MM.1S (cell line): ENCODE measurements at regions not wholly inside any gene's neighbourhood (a gene's known extent, or its start where the extent isn't known, plus 50 kb on each side); places are given as distances from the start of the nearest gene placed in this dataset.

ENCODE experiments used
- DNase-seq: peaks from one replicate; pipeline ENCODE4 v3.0.0-alpha.2; 2015
- H2AFZ ChIP-seq: fragments of 300-600 bp; sonication (generic); 2 replicates; pipeline ENCODE4 v1.6.0; 2016; ENCODE audit warnings: antibody characterized with exemption, low read length
- H3F3A ChIP-seq: fragments of 300-600 bp; sonication (generic); 2 replicates; pipeline ENCODE4 v1.6.1; 2016; ENCODE audit warnings: mild to moderate bottlenecking, antibody characterized with exemption, low read length, moderate library complexity, mixed read lengths; ENCODE audit not compliant: insufficient read depth
- H3K27ac ChIP-seq: fragments of 300-600 bp; sonication (generic); 2 replicates; pipeline ENCODE4 v1.5.1; 2016; ENCODE audit warnings: mild to moderate bottlenecking, low read length
- H3K27me3 ChIP-seq: fragments of 300-600 bp; sonication (generic); replicated peaks from 2 replicates; pipeline ENCODE4 v1.6.0; 2016; ENCODE audit warnings: low read length; ENCODE audit not compliant: insufficient read depth
- H3K36me3 ChIP-seq: fragments of 300-600 bp; sonication (generic); replicated peaks from 2 replicates; pipeline ENCODE4 v1.6.1; 2016; ENCODE audit warnings: mild to moderate bottlenecking, low read length, mixed read lengths; ENCODE audit not compliant: insufficient read depth
- H3K4me1 ChIP-seq: fragments of 300-600 bp; sonication (generic); 2 replicates; pipeline ENCODE4 v1.6.1; 2016; ENCODE audit warnings: low read length, mixed read lengths
- H3K4me2 ChIP-seq: fragments of 300-600 bp; sonication (generic); 2 replicates; pipeline ENCODE4 v1.6.0; 2016; ENCODE audit warnings: low read depth, low read length
- H3K4me3 ChIP-seq: fragments of 300-600 bp; sonication (generic); 2 replicates; pipeline ENCODE4 v1.5.1; 2016; ENCODE audit warnings: low read length, mixed read lengths
- H3K79me2 ChIP-seq: fragments of 300-600 bp; sonication (generic); 2 replicates; pipeline ENCODE4 v1.6.1; 2016; ENCODE audit warnings: mixed run types, low read length, mixed read lengths
- H3K9ac ChIP-seq: fragments of 300-600 bp; sonication (generic); 2 replicates; pipeline ENCODE4 v1.6.1; 2016; ENCODE audit warnings: low read length, mixed read lengths
- H3K9me2 ChIP-seq: fragments of 300-600 bp; sonication (generic); replicated peaks from 2 replicates; pipeline ENCODE4 v1.6.1; 2016; ENCODE audit warnings: mild to moderate bottlenecking, low read length, mixed read lengths; ENCODE audit not compliant: insufficient read depth
- H3K9me3 ChIP-seq: fragments of 300-600 bp; sonication (generic); replicated peaks from 2 replicates; pipeline ENCODE4 v1.6.1; 2016; ENCODE audit warnings: mild to moderate bottlenecking, low read length, mixed read lengths; ENCODE audit not compliant: insufficient read depth
- H4K20me1 ChIP-seq: fragments of 300-600 bp; sonication (generic); 2 replicates; pipeline ENCODE4 v1.6.1; 2016; ENCODE audit warnings: mild to moderate bottlenecking, low read length, moderate library complexity, mixed read lengths; ENCODE audit not compliant: insufficient read depth
- CTCF ChIP-seq: fragments of 300-600 bp; sonication (generic); IDR thresholded peaks from 2 replicates; pipeline ENCODE4 v1.5.1; 2016; ENCODE audit warnings: antibody characterized with exemption, low read length, mixed read lengths
- EZH2 ChIP-seq: fragments of 300-600 bp; sonication (generic); optimal IDR thresholded peaks from 2 replicates; pipeline ENCODE3; 2017; ENCODE audit warnings: low read depth, mild to moderate bottlenecking, antibody characterized with exemption, low read length, mixed read lengths
- EZH2phosphoT487 ChIP-seq: fragments of 300-600 bp; sonication (generic); IDR thresholded peaks from 2 replicates; pipeline ENCODE4 v1.6.1; 2018; ENCODE audit warnings: antibody characterized with exemption, low read length

GRCh38 chrX:138492371-138492770, 219.1 kb downstream of the FGF13 start:
- Histone ChIP-seq H3K9ac (no peak overlapping the region), H3K4me2 (no peak overlapping the region), H3K9me2 (no peaks in the 10 kb centered on the region), H3K27ac (no peak overlapping the region), H3K9me3 (no peaks in the 10 kb centered on the region), H3F3A (no peaks in the 10 kb centered on the region), H3K4me1 (no peaks in the 10 kb centered on the region), H3K36me3 (no peaks in the 10 kb centered on the region), H2AFZ (no peak overlapping the region), H3K27me3 (no peaks in the 10 kb centered on the region), H3K79me2 (no peaks in the 10 kb centered on the region), H3K4me3 (no peak overlapping the region), H4K20me1 (no peaks in the 10 kb centered on the region)
- no peak for DNase-seq
- TF ChIP-seq EZH2, result no peak
- TF ChIP-seq EZH2phosphoT487, result no peak
- TF ChIP-seq CTCF, result no peak

- Histone ChIP-seq H3K36me3 (no peaks in the 10 kb centered on the region), H3K9me3 (no peaks in the 10 kb centered on the region), H3K9me2 (no peaks in the 10 kb centered on the region), H3K27ac (no peak overlapping the region), H3K9ac (no peak overlapping the region), H3K27me3 (no peaks in the 10 kb centered on the region), H3K4me1 (no peaks in the 10 kb centered on the region), H3K79me2 (no peaks in the 10 kb centered on the region), H2AFZ (no peak overlapping the region), H3K4me2 (no peak overlapping the region), H3F3A (no peaks in the 10 kb centered on the region), H3K4me3 (no peak overlapping the region), H4K20me1 (no peaks in the 10 kb centered on the region)
- DNase-seq, result no peak
- TF ChIP-seq EZH2 (no peak), CTCF (no peak), EZH2phosphoT487 (no peak)
Observed at GRCh38 chrX:138487866-138488265, 223.7 kb downstream of the FGF13 start.

- no peaks in the 10 kb centered on the region for H4K20me1 ChIP-seq
- H3K27ac ChIP-seq, result no peak overlapping the region
- no peak overlapping the region for H3K4me2 ChIP-seq
- TF ChIP-seq EZH2phosphoT487 (no peak), EZH2 (no peak), CTCF (no peak)
- H3K36me3 ChIP-seq, result no peaks in the 10 kb centered on the region
- no peaks in the 10 kb centered on the region for H3K9me2 ChIP-seq
- H3K9me3 ChIP-seq, result no peaks in the 10 kb centered on the region
- no peaks in the 10 kb centered on the region for H3K79me2 ChIP-seq
- no peaks in the 10 kb centered on the region for H3F3A ChIP-seq
- H3K27me3 ChIP-seq, result no peaks in the 10 kb centered on the region
- no peak for DNase-seq
- H2AFZ ChIP-seq, result no peak overlapping the region
- H3K4me3 ChIP-seq, result no peak overlapping the region
- H3K4me1 ChIP-seq, result no peaks in the 10 kb centered on the region
- no peak overlapping the region for H3K9ac ChIP-seq
Observed at GRCh38 chrX:138485767-138486166, 225.8 kb downstream of the FGF13 start.

- no peak overlapping the region for H3K9ac ChIP-seq
- no peaks in the 10 kb centered on the region for H3K36me3 ChIP-seq
- no peak overlapping the region for H3K4me2 ChIP-seq
- no peak overlapping the region for H2AFZ ChIP-seq
- no peak overlapping the region for H3K4me3 ChIP-seq
- H3K4me1 ChIP-seq, result no peaks in the 10 kb centered on the region
- no peaks in the 10 kb centered on the region for H3K27me3 ChIP-seq
- H3K79me2 ChIP-seq, result no peaks in the 10 kb centered on the region
- H4K20me1 ChIP-seq, result no peaks in the 10 kb centered on the region
- TF ChIP-seq CTCF (no peak), EZH2 (no peak), EZH2phosphoT487 (no peak)
- H3K27ac ChIP-seq, result no peak overlapping the region
- no peaks in the 10 kb centered on the region for H3K9me3 ChIP-seq
- no peak for DNase-seq
- no peaks in the 10 kb centered on the region for H3K9me2 ChIP-seq
- H3F3A ChIP-seq, result no peaks in the 10 kb centered on the region
Observed at GRCh38 chrX:138485224-138485623, 226.3 kb downstream of the FGF13 start.
